ENCODE measurements at regions not wholly inside any gene's neighbourhood (a gene's known extent, or its start where the extent isn't known, plus 50 kb on each side); places are given as distances from the start of the nearest gene placed in this dataset.

DNA sequence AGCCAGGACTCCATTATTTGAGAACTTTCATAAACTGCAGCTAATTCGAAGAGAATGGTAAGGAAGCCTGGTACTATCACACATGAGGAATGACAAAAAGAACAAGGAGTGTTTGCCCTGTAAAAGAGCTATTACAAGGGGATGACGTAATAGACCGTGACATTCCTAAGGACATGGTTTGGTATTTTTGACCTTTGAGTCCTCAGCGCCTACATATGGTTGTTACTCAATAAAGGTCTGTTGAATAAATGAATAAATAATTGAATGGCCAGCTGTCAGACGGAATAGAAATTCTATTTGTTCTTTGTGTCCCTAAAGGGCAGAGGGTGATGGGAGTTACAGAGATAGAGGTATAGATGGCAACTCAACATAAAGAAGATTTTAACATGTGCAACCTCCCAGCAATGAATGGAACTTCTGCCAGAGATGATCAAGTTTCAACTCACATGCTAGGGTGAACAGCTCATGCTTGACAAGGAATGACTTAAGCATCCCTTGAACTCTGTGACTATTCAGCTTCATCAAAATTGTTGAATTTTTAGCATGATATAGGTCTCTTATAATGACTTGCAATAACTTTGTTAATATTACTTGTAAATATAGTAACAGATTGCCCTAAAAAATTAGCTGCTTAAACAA is 115.4 kb downstream of the TENT5A start:
- Histone ChIP-seq H3K27ac (ENCODE audit: low read depth in 1 of 3, low read length in 2 of 3) (no peak overlapping the region), H3K4me3 (ENCODE audit: low read depth in 1 of 3, low read length in 3 of 3) (no peak overlapping the region)
- WGBS, 3 donors, result 32 to 70% (median 56%) methylated on average over 5 of the region's 5 CpGs

DNA sequence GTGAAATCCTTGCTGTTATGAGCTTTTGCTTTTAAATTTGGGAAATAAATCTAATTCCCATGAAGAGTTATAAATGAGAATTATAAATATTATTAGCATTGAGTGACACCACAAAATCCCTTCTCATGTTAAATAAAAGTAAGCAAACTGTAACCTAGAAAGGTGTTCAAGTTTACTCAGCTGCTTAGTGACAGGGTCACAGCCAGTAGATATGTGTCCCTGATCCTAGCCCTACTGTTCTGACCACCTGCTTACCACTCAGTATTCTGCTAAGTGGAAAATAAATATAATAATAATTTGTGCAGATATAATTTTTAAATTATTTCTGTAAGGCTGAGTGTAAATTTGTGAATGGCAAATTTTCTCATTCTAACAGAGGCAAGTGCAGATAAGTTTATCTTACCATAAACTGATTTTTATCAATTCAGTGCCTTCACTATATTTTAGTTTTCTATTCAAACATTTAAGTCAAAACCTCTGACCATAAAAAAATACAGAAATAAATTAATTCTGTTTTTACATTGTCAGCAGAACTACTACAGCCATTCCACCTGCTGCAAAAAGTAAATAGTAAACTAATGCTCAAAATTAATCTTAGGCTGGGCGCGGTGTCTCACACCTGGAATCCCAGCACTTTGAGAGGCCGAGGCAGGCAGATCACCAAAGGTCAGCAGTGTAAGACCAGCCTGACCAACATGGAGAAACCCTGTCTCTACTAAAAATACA is 118.2 kb downstream of the TENT5A start:
- no peak overlapping the region for H3K4me3 ChIP-seq (ENCODE audit: low read depth in 1 of 3, low read length in 3 of 3)
- no peaks in the 10 kb centered on the region for H3K27me3 ChIP-seq (ENCODE audit: control insufficient read depth in 3 of 3, insufficient read depth in 3 of 3, low read length in 3 of 3)
- H3K27ac ChIP-seq (ENCODE audit: low read depth in 1 of 3, low read length in 2 of 3), result no peak overlapping the region
- no peaks in the 10 kb centered on the region for H3K9me3 ChIP-seq (ENCODE audit: control insufficient read depth in 2 of 2, insufficient read depth in 1 of 2, low read depth in 1 of 2, low read length in 1 of 2)
- no peaks in the 10 kb centered on the region for H3K4me1 ChIP-seq (ENCODE audit: control insufficient read depth in 3 of 3, insufficient read depth in 2 of 3, low read depth in 1 of 3, low read length in 2 of 3)
- DNase-seq, result no peak
- no peaks in the 10 kb centered on the region for H3K36me3 ChIP-seq (ENCODE audit: control insufficient read depth in 3 of 3, insufficient read depth in 2 of 3, low read depth in 1 of 3, low read length in 3 of 3)
- no peak for FAIRE-seq
- 76 to 90% (median 88%) methylated on average over 3 of the region's 3 CpGs for WGBS, 3 donors

More for the DNA sequence above, 115.4 kb downstream of the TENT5A start:
- no peaks in the 10 kb centered on the region for H3K27me3 ChIP-seq (ENCODE audit: control insufficient read depth in 3 of 3, insufficient read depth in 3 of 3, low read length in 3 of 3)
- no peaks in the 10 kb centered on the region for H3K9me3 ChIP-seq (ENCODE audit: control insufficient read depth in 2 of 2, insufficient read depth in 1 of 2, low read depth in 1 of 2, low read length in 1 of 2)
- no peaks in the 10 kb centered on the region for H3K4me1 ChIP-seq (ENCODE audit: control insufficient read depth in 3 of 3, insufficient read depth in 2 of 3, low read depth in 1 of 3, low read length in 2 of 3)
- FAIRE-seq, result no peak
- H3K36me3 ChIP-seq (ENCODE audit: control insufficient read depth in 3 of 3, insufficient read depth in 2 of 3, low read depth in 1 of 3, low read length in 3 of 3), result no peaks in the 10 kb centered on the region
- peak; percentile 13 to 22 for DNase-seq

DNA sequence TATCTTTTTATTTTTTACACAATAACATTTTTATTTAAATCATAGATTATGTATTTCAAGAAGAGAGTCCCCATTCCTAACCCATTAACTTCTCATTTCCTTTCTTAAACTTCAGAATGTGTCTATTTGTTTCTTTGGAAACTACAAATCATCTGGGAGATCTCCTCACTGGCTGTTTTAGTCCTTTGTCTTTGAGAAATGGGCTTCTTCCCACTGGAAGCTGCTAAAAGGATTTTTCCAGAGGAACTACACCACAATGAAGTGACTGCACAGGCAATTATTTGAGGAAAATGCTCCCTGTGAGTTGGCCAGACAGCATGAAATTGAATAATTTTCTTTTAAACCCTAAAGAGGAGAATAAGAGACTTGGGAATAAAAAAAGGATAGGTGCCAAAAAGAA is 119.1 kb downstream of the TENT5A start:
- FAIRE-seq, result no peak
- no peaks in the 10 kb centered on the region for H3K9me3 ChIP-seq (ENCODE audit: control insufficient read depth in 2 of 2, insufficient read depth in 1 of 2, low read depth in 1 of 2, low read length in 1 of 2)
- no peaks in the 10 kb centered on the region for H3K4me1 ChIP-seq (ENCODE audit: control insufficient read depth in 3 of 3, insufficient read depth in 2 of 3, low read depth in 1 of 3, low read length in 2 of 3)

DNA sequence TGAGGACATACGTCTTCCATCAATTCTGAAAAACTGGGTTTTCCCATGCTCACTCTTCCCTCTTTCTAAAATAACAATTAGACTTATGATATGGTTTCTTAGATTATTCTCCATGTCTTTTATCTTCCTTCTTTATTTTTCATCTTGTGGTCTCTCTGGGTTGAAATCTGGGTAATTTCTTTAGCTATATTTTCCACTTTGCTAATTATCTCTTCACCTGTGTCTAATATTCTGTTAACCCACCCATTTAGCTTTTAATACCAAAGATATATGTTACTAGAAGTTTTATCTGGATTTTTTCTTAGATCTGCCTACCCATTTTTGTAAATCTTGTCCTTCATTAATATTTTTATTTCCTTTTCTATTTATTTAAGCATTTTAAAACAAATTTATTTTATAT is 121.8 kb downstream of the TENT5A start:
- no peak overlapping the region for H3K4me3 ChIP-seq (ENCODE audit: low read depth in 1 of 3, low read length in 3 of 3)
- FAIRE-seq, result no peak

More for the DNA sequence above, 119.1 kb downstream of the TENT5A start:
- Histone ChIP-seq H3K27me3 (ENCODE audit: control insufficient read depth in 3 of 3, insufficient read depth in 3 of 3, low read length in 3 of 3) (no peaks in the 10 kb centered on the region), H3K36me3 (ENCODE audit: control insufficient read depth in 3 of 3, insufficient read depth in 2 of 3, low read depth in 1 of 3, low read length in 3 of 3) (no peaks in the 10 kb centered on the region), H3K27ac (ENCODE audit: low read depth in 1 of 3, low read length in 2 of 3) (no peak overlapping the region), H3K4me3 (ENCODE audit: low read depth in 1 of 3, low read length in 3 of 3) (no peak overlapping the region)
- DNase-seq, result no peak

DNA sequence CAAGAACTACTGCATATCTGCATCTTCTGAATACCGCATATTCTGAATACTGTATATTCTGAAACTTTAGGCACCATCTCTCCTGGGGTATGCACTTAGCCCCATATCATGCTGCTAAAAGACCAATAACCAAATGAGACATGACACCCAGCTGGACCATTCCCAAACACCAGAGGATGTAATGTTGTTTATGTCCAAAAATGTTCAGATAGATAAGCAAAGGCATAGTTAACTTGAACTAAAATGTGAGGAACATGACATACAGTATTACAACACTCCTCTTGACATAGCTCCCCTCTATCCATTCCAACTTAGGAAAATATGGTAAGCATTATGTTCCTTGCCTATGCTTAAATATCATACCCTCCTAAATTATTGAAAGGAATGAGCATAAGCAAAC is 127.3 kb downstream of the TENT5A start:
- H3K9me3 ChIP-seq (ENCODE audit: control insufficient read depth in 2 of 2, insufficient read depth in 1 of 2, low read depth in 1 of 2, low read length in 1 of 2), result no peaks in the 10 kb centered on the region
- H3K4me3 ChIP-seq (ENCODE audit: low read depth in 1 of 3, low read length in 3 of 3), result no peak overlapping the region
- H3K36me3 ChIP-seq (ENCODE audit: control insufficient read depth in 3 of 3, insufficient read depth in 2 of 3, low read depth in 1 of 3, low read length in 3 of 3), result no peaks in the 10 kb centered on the region
- H3K27me3 ChIP-seq (ENCODE audit: control insufficient read depth in 3 of 3, insufficient read depth in 3 of 3, low read length in 3 of 3), result no peaks in the 10 kb centered on the region
- no peaks in the 10 kb centered on the region for H3K4me1 ChIP-seq (ENCODE audit: control insufficient read depth in 3 of 3, insufficient read depth in 2 of 3, low read depth in 1 of 3, low read length in 2 of 3)
- no peak for DNase-seq
- FAIRE-seq, result no peak
- 92 to 100% (median 97%) methylated on average over 1 of the region's 1 CpG for WGBS, 3 donors
- H3K27ac ChIP-seq (ENCODE audit: low read depth in 1 of 3, low read length in 2 of 3), result no peak overlapping the region

More for the DNA sequence above, 121.8 kb downstream of the TENT5A start:
- no peaks in the 10 kb centered on the region for H3K27me3 ChIP-seq (ENCODE audit: control insufficient read depth in 3 of 3, insufficient read depth in 3 of 3, low read length in 3 of 3)
- no peaks in the 10 kb centered on the region for H3K36me3 ChIP-seq (ENCODE audit: control insufficient read depth in 3 of 3, insufficient read depth in 2 of 3, low read depth in 1 of 3, low read length in 3 of 3)
- H3K9me3 ChIP-seq (ENCODE audit: control insufficient read depth in 2 of 2, insufficient read depth in 1 of 2, low read depth in 1 of 2, low read length in 1 of 2), result no peaks in the 10 kb centered on the region
- H3K27ac ChIP-seq (ENCODE audit: low read depth in 1 of 3, low read length in 2 of 3), result no peak overlapping the region
- DNase-seq, result no peak
- H3K4me1 ChIP-seq (ENCODE audit: control insufficient read depth in 3 of 3, insufficient read depth in 2 of 3, low read depth in 1 of 3, low read length in 2 of 3), result no peaks in the 10 kb centered on the region
- WGBS, 3 donors, result 86 to 94% (median 89%) methylated on average over 1 of the region's 1 CpG

DNA sequence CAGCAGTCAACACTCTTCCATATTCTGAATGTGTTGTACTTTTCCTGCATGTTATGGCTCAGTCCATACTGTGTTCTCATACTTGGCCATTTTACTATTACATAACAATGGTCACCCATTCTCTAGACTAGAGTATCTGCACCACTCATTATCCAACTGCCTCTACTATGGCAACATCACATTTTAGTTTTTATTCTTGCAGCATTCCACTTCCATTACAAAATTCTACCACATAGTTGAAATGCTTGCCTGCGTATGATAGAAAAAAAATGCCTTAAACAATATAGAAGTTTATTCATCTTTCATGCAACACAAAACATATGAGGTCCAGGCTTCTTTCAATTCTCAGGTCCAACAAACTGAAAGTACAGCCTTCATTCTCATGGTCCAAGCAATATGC is 128.0 kb downstream of the TENT5A start:
- no peak overlapping the region for H3K27ac ChIP-seq (ENCODE audit: low read depth in 1 of 3, low read length in 2 of 3)
- WGBS, 3 donors, result 93 to 100% (median 96%) methylated on average over 1 of the region's 1 CpG
- H3K4me1 ChIP-seq (ENCODE audit: control insufficient read depth in 3 of 3, insufficient read depth in 2 of 3, low read depth in 1 of 3, low read length in 2 of 3), result no peaks in the 10 kb centered on the region
- H3K9me3 ChIP-seq (ENCODE audit: control insufficient read depth in 2 of 2, insufficient read depth in 1 of 2, low read depth in 1 of 2, low read length in 1 of 2), result no peaks in the 10 kb centered on the region
- FAIRE-seq (no peak), DNase-seq (no peak)
- no peaks in the 10 kb centered on the region for H3K36me3 ChIP-seq (ENCODE audit: control insufficient read depth in 3 of 3, insufficient read depth in 2 of 3, low read depth in 1 of 3, low read length in 3 of 3)
- no peak overlapping the region for H3K4me3 ChIP-seq (ENCODE audit: low read depth in 1 of 3, low read length in 3 of 3)
- H3K27me3 ChIP-seq (ENCODE audit: control insufficient read depth in 3 of 3, insufficient read depth in 3 of 3, low read length in 3 of 3), result no peaks in the 10 kb centered on the region

DNA sequence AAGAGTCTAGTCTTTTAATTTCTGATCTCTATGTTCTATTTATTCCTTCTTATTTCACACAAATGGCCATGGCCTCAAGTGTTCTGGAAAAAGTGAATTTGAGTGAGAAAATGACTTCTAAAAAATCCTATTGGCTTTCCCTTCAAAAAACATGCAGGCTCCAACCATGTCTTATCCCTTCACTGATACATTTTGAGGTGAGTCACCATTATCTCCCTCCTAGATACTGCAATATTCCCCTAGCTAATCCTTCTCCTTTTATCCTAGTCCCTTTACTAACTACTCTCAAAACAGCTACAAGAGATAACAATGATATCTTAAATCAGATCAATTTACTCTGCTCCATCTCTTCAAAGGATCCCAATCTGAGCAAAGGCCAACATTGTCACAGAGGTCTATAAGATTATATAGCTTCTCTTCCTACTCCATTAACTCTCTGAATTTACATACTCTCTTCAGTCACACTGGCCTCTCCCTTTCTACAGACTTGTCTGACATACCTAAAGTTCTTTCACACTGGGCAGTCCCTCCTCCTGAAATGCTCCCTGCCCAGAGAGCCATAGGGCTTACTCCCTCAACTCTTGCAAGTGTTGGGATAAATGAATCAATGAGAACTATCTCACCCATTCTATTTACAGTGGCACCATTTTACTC is 129.2 kb downstream of the TENT5A start:
- no peak for DNase-seq
- Histone ChIP-seq H3K4me1 (ENCODE audit: control insufficient read depth in 3 of 3, insufficient read depth in 2 of 3, low read depth in 1 of 3, low read length in 2 of 3) (no peaks in the 10 kb centered on the region), H3K9me3 (ENCODE audit: control insufficient read depth in 2 of 2, insufficient read depth in 1 of 2, low read depth in 1 of 2, low read length in 1 of 2) (no peaks in the 10 kb centered on the region), H3K4me3 (ENCODE audit: low read depth in 1 of 3, low read length in 3 of 3) (no peak overlapping the region), H3K36me3 (ENCODE audit: control insufficient read depth in 3 of 3, insufficient read depth in 2 of 3, low read depth in 1 of 3, low read length in 3 of 3) (no peaks in the 10 kb centered on the region), H3K27me3 (ENCODE audit: control insufficient read depth in 3 of 3, insufficient read depth in 3 of 3, low read length in 3 of 3) (no peaks in the 10 kb centered on the region), H3K27ac (ENCODE audit: low read depth in 1 of 3, low read length in 2 of 3) (no peak overlapping the region)
- FAIRE-seq, result no peak

DNA sequence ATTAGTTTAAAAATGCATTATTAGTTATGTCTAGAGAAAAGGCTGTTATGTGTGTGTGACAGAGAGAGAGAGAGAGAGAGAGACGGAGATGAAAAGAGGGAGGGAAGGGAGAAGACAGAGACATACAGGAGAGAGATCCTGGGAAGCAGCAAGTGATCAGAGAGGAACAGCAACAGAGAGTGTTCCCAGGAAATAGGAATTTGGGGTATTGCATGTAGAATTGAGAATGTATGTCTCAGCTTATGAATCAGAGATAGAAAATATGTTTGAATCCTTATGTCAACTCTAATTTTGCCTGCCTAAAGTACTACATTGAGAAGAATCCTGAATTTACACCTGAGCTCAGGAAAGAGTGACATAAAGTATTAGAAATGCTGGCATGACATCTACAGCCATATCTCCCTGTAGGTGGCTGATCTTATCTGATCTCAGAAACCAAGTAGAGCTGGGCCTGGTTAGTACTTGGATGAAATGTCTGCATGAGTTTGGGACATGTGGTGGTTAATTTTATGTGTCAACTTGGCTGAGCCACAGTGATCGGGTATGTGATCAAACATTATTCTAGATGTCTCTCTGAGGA is 130.6 kb downstream of the TENT5A start:
- no peaks in the 10 kb centered on the region for H3K4me1 ChIP-seq (ENCODE audit: control insufficient read depth in 3 of 3, insufficient read depth in 2 of 3, low read depth in 1 of 3, low read length in 2 of 3)
- 80 to 89% (median 85%) methylated on average over 2 of the region's 2 CpGs for WGBS, 3 donors
- FAIRE-seq, result no peak

More for the DNA sequence above, 130.6 kb downstream of the TENT5A start:
- DNase-seq, result no peak
- no peaks in the 10 kb centered on the region for H3K9me3 ChIP-seq (ENCODE audit: control insufficient read depth in 2 of 2, insufficient read depth in 1 of 2, low read depth in 1 of 2, low read length in 1 of 2)
- H3K36me3 ChIP-seq (ENCODE audit: control insufficient read depth in 3 of 3, insufficient read depth in 2 of 3, low read depth in 1 of 3, low read length in 3 of 3), result no peaks in the 10 kb centered on the region
- no peak overlapping the region for H3K27ac ChIP-seq (ENCODE audit: low read depth in 1 of 3, low read length in 2 of 3)
- no peaks in the 10 kb centered on the region for H3K27me3 ChIP-seq (ENCODE audit: control insufficient read depth in 3 of 3, insufficient read depth in 3 of 3, low read length in 3 of 3)
- H3K4me3 ChIP-seq (ENCODE audit: low read depth in 1 of 3, low read length in 3 of 3), result no peak overlapping the region
